ENCODE measurements at regions not wholly inside any gene's neighbourhood (a gene's known extent, or its start where the extent isn't known, plus 50 kb on each side); places are given as distances from the start of the nearest gene placed in this dataset.

GRCh38 chr4:14681330-14681729 lies 321.0 kb upstream of the CPEB2 start:
- DNase-seq (ENCODE audit: low read depth in 2 of 2), result no peak

- DNase-seq (ENCODE audit: low read depth in 2 of 2), result no peak
Measured at GRCh38 chr4:14693728-14694127, 308.6 kb upstream of the CPEB2 start.

- no peak for DNase-seq (ENCODE audit: low read depth in 2 of 2)
Measured at GRCh38 chr4:14695095-14695845, 307.0 kb upstream of the CPEB2 start.

- DNase-seq (ENCODE audit: low read depth in 2 of 2), result no peak
Measured at GRCh38 chr4:14700083-14700482, 302.2 kb upstream of the CPEB2 start.

- DNase-seq (ENCODE audit: low read depth in 2 of 2), result no peak
Measured at GRCh38 chr4:14700544-14700943, 301.7 kb upstream of the CPEB2 start.

GRCh38 chr4:14701389-14701788 lies 300.9 kb upstream of the CPEB2 start:
- no peak for DNase-seq (ENCODE audit: low read depth in 2 of 2)

GRCh38 chr4:14701896-14702295 lies 300.4 kb upstream of the CPEB2 start:
- DNase-seq (ENCODE audit: low read depth in 2 of 2), result no peak

GRCh38 chr4:14708574-14708973 lies 293.7 kb upstream of the CPEB2 start:
- no peak for DNase-seq (ENCODE audit: low read depth in 2 of 2)

- no peak for DNase-seq (ENCODE audit: low read depth in 2 of 2)
Measured at GRCh38 chr4:14711259-14711658, 291.0 kb upstream of the CPEB2 start.

GRCh38 chr4:14716691-14717090 lies 285.6 kb upstream of the CPEB2 start:
- DNase-seq (ENCODE audit: low read depth in 2 of 2), result no peak

- no peak for DNase-seq (ENCODE audit: low read depth in 2 of 2)
Measured at GRCh38 chr4:14719053-14719452, 283.2 kb upstream of the CPEB2 start.

- DNase-seq (ENCODE audit: low read depth in 2 of 2), result no peak
Measured at GRCh38 chr4:14726441-14726840, 275.8 kb upstream of the CPEB2 start.

- DNase-seq (ENCODE audit: low read depth in 2 of 2), result no peak
Measured at GRCh38 chr4:14726877-14727361, 275.4 kb upstream of the CPEB2 start.

- no peak for DNase-seq (ENCODE audit: low read depth in 2 of 2)
Measured at GRCh38 chr4:14729282-14730000, 272.8 kb upstream of the CPEB2 start.

- DNase-seq (ENCODE audit: low read depth in 2 of 2), result no peak
Measured at GRCh38 chr4:14742054-14742453, 260.2 kb upstream of the CPEB2 start.

GRCh38 chr4:14743172-14743571 lies 259.1 kb upstream of the CPEB2 start:
- DNase-seq (ENCODE audit: low read depth in 2 of 2), result no peak

- DNase-seq (ENCODE audit: low read depth in 2 of 2), result peak in 1 of 2 experiments; percentile 8
Measured at GRCh38 chr4:14743601-14744000, 258.7 kb upstream of the CPEB2 start.

- no peak for DNase-seq (ENCODE audit: low read depth in 2 of 2)
Measured at GRCh38 chr4:14744346-14744745, 257.9 kb upstream of the CPEB2 start.

GRCh38 chr4:14749910-14750309 lies 252.4 kb upstream of the CPEB2 start:
- DNase-seq (ENCODE audit: low read depth in 2 of 2), result no peak

GRCh38 chr4:14752341-14753046 lies 249.8 kb upstream of the CPEB2 start:
- DNase-seq (ENCODE audit: low read depth in 2 of 2), result no peak

- no peak for DNase-seq (ENCODE audit: low read depth in 2 of 2)
Measured at GRCh38 chr4:14767142-14767541, 235.1 kb upstream of the CPEB2 start.

- no peak for DNase-seq (ENCODE audit: low read depth in 2 of 2)
Measured at GRCh38 chr4:14768449-14768848, 233.8 kb upstream of the CPEB2 start.

- DNase-seq (ENCODE audit: low read depth in 2 of 2), result no peak
Measured at GRCh38 chr4:14769993-14770392, 232.3 kb upstream of the CPEB2 start.

Measured in fibroblast of skin of left quadriceps (primary cell).